Panc1 (cell line): ENCODE measurements at regions not wholly inside any gene's neighbourhood (a gene's known extent, or its start where the extent isn't known, plus 50 kb on each side); places are given as distances from the start of the nearest gene placed in this dataset.

Experiments
- POLR2AphosphoS5 ChIP-seq: IDR thresholded peaks from 2 replicates; pipeline ENCODE4 v1.6.1; 2012; ENCODE audit warnings: mild to moderate bottlenecking, low read depth, low read length, moderate library complexity
- SIN3A ChIP-seq: IDR thresholded peaks from 2 replicates; pipeline ENCODE4 v1.6.1; 2012; ENCODE audit warnings: low read depth, mild to moderate bottlenecking, low read length, moderate library complexity, borderline replicate concordance; ENCODE audit not compliant: insufficient read depth
- TCF7L2 ChIP-seq: IDR thresholded peaks from 2 replicates; pipeline ENCODE4 v1.6.1; 2011; ENCODE audit warnings: mild to moderate bottlenecking, low read depth, low read length, inconsistent platforms
- TF ChIP-seq, protein P1 (sequence below): fragments of 450-650 bp; IDR thresholded peaks from 2 replicates; pipeline ENCODE4 v1.5.1; 2017; ENCODE audit warnings: mild to moderate bottlenecking
- TF ChIP-seq, protein P2 (sequence below), 2 experiments: IDR thresholded peaks; 2 replicates each; pipeline ENCODE4 v1.6.1; 2011 to 2012; ENCODE audit warnings: low read depth in 2 of 2, control low read depth in 1 of 2, low read length in 1 of 2, mild to moderate bottlenecking in 1 of 2, moderate library complexity in 1 of 2; ENCODE audit not compliant: insufficient read depth in 1 of 2

GRCh38 chr9:23375511-23375910 is 450.5 kb downstream of the ELAVL2 start:
- TF ChIP-seq, protein P1, sequence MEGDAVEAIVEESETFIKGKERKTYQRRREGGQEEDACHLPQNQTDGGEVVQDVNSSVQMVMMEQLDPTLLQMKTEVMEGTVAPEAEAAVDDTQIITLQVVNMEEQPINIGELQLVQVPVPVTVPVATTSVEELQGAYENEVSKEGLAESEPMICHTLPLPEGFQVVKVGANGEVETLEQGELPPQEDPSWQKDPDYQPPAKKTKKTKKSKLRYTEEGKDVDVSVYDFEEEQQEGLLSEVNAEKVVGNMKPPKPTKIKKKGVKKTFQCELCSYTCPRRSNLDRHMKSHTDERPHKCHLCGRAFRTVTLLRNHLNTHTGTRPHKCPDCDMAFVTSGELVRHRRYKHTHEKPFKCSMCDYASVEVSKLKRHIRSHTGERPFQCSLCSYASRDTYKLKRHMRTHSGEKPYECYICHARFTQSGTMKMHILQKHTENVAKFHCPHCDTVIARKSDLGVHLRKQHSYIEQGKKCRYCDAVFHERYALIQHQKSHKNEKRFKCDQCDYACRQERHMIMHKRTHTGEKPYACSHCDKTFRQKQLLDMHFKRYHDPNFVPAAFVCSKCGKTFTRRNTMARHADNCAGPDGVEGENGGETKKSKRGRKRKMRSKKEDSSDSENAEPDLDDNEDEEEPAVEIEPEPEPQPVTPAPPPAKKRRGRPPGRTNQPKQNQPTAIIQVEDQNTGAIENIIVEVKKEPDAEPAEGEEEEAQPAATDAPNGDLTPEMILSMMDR, result no peak
- no peak for TF ChIP-seq POLR2AphosphoS5
- TF ChIP-seq, protein P2, sequence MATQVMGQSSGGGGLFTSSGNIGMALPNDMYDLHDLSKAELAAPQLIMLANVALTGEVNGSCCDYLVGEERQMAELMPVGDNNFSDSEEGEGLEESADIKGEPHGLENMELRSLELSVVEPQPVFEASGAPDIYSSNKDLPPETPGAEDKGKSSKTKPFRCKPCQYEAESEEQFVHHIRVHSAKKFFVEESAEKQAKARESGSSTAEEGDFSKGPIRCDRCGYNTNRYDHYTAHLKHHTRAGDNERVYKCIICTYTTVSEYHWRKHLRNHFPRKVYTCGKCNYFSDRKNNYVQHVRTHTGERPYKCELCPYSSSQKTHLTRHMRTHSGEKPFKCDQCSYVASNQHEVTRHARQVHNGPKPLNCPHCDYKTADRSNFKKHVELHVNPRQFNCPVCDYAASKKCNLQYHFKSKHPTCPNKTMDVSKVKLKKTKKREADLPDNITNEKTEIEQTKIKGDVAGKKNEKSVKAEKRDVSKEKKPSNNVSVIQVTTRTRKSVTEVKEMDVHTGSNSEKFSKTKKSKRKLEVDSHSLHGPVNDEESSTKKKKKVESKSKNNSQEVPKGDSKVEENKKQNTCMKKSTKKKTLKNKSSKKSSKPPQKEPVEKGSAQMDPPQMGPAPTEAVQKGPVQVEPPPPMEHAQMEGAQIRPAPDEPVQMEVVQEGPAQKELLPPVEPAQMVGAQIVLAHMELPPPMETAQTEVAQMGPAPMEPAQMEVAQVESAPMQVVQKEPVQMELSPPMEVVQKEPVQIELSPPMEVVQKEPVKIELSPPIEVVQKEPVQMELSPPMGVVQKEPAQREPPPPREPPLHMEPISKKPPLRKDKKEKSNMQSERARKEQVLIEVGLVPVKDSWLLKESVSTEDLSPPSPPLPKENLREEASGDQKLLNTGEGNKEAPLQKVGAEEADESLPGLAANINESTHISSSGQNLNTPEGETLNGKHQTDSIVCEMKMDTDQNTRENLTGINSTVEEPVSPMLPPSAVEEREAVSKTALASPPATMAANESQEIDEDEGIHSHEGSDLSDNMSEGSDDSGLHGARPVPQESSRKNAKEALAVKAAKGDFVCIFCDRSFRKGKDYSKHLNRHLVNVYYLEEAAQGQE (IDR thresholded peaks at IDR 0.05; ENCODE audit: insufficient read depth in 1 of 2, low read depth in 2 of 2, low read length in 1 of 2), result no peak
- no peak for TF ChIP-seq TCF7L2
- no peak for TF ChIP-seq SIN3A
